ENCODE measurements at regions not wholly inside any gene's neighbourhood (a gene's known extent, or its start where the extent isn't known, plus 50 kb on each side); places are given as distances from the start of the nearest gene placed in this dataset.

GRCh38 chr1:222127096-222127495 is 385.2 kb upstream of the DUSP10 start:
- Histone ChIP-seq H3K27ac (ENCODE audit: low read length) (no peak overlapping the region), H2AFZ (ENCODE audit: low read depth, low read length) (no peak overlapping the region), H3K9me3 (ENCODE audit: insufficient read depth, low read length, severe bottlenecking) (no peaks in the 10 kb centered on the region), H3K36me3 (ENCODE audit: insufficient read depth, low read length) (no peaks in the 10 kb centered on the region), H3K27me3 (ENCODE audit: insufficient read depth, low read length, poor library complexity) (no peaks in the 10 kb centered on the region), H3K79me2 (ENCODE audit: insufficient read depth, low read length) (no peaks in the 10 kb centered on the region), H3K4me2 (ENCODE audit: insufficient read depth, low read length) (no peak overlapping the region), H3K4me3 (ENCODE audit: low read depth in 1 of 2, low read length in 2 of 2) (no peak overlapping the region), H4K20me1 (ENCODE audit: insufficient read depth, low read length) (no peaks in the 10 kb centered on the region), H3K4me1 (ENCODE audit: insufficient read depth, low read length) (no peaks in the 10 kb centered on the region), H3K9ac (ENCODE audit: low read depth, low read length) (no peak overlapping the region)
- ATAC-seq (ENCODE audit: insufficient read depth, low read depth) (no peak), DNase-seq (no peak)
- no peak for TF ChIP-seq EZH2 (IDR thresholded peaks at IDR 0.05; ENCODE audit: borderline replicate concordance, low read depth, low read length, severe bottlenecking)
- no peak for TF ChIP-seq CTCF (IDR thresholded peaks at IDR 0.05; ENCODE audit: borderline replicate concordance, extremely low read depth, low read length, poor library complexity, severe bottlenecking)

GRCh38 chr1:222126052-222126451 is 384.2 kb upstream of the DUSP10 start:
- Histone ChIP-seq H3K4me2 (ENCODE audit: insufficient read depth, low read length) (no peak overlapping the region), H3K79me2 (ENCODE audit: insufficient read depth, low read length) (no peaks in the 10 kb centered on the region), H3K9me3 (ENCODE audit: insufficient read depth, low read length, severe bottlenecking) (no peaks in the 10 kb centered on the region), H3K4me1 (ENCODE audit: insufficient read depth, low read length) (no peaks in the 10 kb centered on the region), H3K4me3 (ENCODE audit: low read depth in 1 of 2, low read length in 2 of 2) (no peak overlapping the region), H3K9ac (ENCODE audit: low read depth, low read length) (no peak overlapping the region), H4K20me1 (ENCODE audit: insufficient read depth, low read length) (no peaks in the 10 kb centered on the region), H2AFZ (ENCODE audit: low read depth, low read length) (no peak overlapping the region), H3K36me3 (ENCODE audit: insufficient read depth, low read length) (no peaks in the 10 kb centered on the region), H3K27ac (ENCODE audit: low read length) (no peak overlapping the region), H3K27me3 (ENCODE audit: insufficient read depth, low read length, poor library complexity) (no peaks in the 10 kb centered on the region)
- DNase-seq: no peak
- TF ChIP-seq EZH2 (IDR thresholded peaks at IDR 0.05; ENCODE audit: borderline replicate concordance, low read depth, low read length, severe bottlenecking): no peak
- no peak for ATAC-seq (ENCODE audit: insufficient read depth, low read depth)

- Histone ChIP-seq H3K4me1 (ENCODE audit: insufficient read depth, low read length) (no peaks in the 10 kb centered on the region), H3K79me2 (ENCODE audit: insufficient read depth, low read length) (no peaks in the 10 kb centered on the region), H3K4me3 (ENCODE audit: low read depth in 1 of 2, low read length in 2 of 2) (no peak overlapping the region), H3K4me2 (ENCODE audit: insufficient read depth, low read length) (no peak overlapping the region), H2AFZ (ENCODE audit: low read depth, low read length) (no peak overlapping the region), H3K36me3 (ENCODE audit: insufficient read depth, low read length) (no peaks in the 10 kb centered on the region), H3K27ac (ENCODE audit: low read length) (no peak overlapping the region), H3K9ac (ENCODE audit: low read depth, low read length) (no peak overlapping the region), H3K27me3 (ENCODE audit: insufficient read depth, low read length, poor library complexity) (no peaks in the 10 kb centered on the region), H4K20me1 (ENCODE audit: insufficient read depth, low read length) (no peaks in the 10 kb centered on the region), H3K9me3 (ENCODE audit: insufficient read depth, low read length, severe bottlenecking) (no peaks in the 10 kb centered on the region)
- peak; percentile 22 for TF ChIP-seq CTCF (IDR thresholded peaks at IDR 0.05; ENCODE audit: borderline replicate concordance, extremely low read depth, low read length, poor library complexity, severe bottlenecking)
- TF ChIP-seq EZH2 (IDR thresholded peaks at IDR 0.05; ENCODE audit: borderline replicate concordance, low read depth, low read length, severe bottlenecking): no peak
- DNase-seq (no peak), ATAC-seq (ENCODE audit: insufficient read depth, low read depth) (no peak)
Observed at GRCh38 chr1:222124602-222125001, 382.7 kb upstream of the DUSP10 start.

GRCh38 chr1:222123111-222123510 is 381.2 kb upstream of the DUSP10 start:
- DNase-seq: no peak
- H3K4me2 ChIP-seq (ENCODE audit: insufficient read depth, low read length): no peak overlapping the region
- H3K27me3 ChIP-seq (ENCODE audit: insufficient read depth, low read length, poor library complexity): no peaks in the 10 kb centered on the region
- H3K4me1 ChIP-seq (ENCODE audit: insufficient read depth, low read length): no peaks in the 10 kb centered on the region
- H3K9ac ChIP-seq (ENCODE audit: low read depth, low read length): no peak overlapping the region
- no peak overlapping the region for H2AFZ ChIP-seq (ENCODE audit: low read depth, low read length)
- H3K9me3 ChIP-seq (ENCODE audit: insufficient read depth, low read length, severe bottlenecking): no peaks in the 10 kb centered on the region
- H4K20me1 ChIP-seq (ENCODE audit: insufficient read depth, low read length): no peaks in the 10 kb centered on the region
- no peaks in the 10 kb centered on the region for H3K36me3 ChIP-seq (ENCODE audit: insufficient read depth, low read length)
- H3K27ac ChIP-seq (ENCODE audit: low read length): no peak overlapping the region
- H3K79me2 ChIP-seq (ENCODE audit: insufficient read depth, low read length): no peaks in the 10 kb centered on the region
- ATAC-seq (ENCODE audit: insufficient read depth, low read depth): no peak
- H3K4me3 ChIP-seq (ENCODE audit: low read depth in 1 of 2, low read length in 2 of 2): no peak overlapping the region
- TF ChIP-seq EZH2 (IDR thresholded peaks at IDR 0.05; ENCODE audit: borderline replicate concordance, low read depth, low read length, severe bottlenecking) (no peak), CTCF (IDR thresholded peaks at IDR 0.05; ENCODE audit: borderline replicate concordance, extremely low read depth, low read length, poor library complexity, severe bottlenecking) (no peak)

All from DND-41 (cell line).